Heart right ventricle (tissue), 16 donors: ENCODE measurements at regions not wholly inside any gene's neighbourhood (a gene's known extent, or its start where the extent isn't known, plus 50 kb on each side); places are given as distances from the start of the nearest gene placed in this dataset.

Experiments
- ATAC-seq, 8 donors: fragments of 200-7000 bp; cut with Tn5 transposase; one replicate each; pipeline ENCODE4 v1.9.1; 2020; ENCODE audit warnings: mild to moderate bottlenecking in 8 of 8, moderate library complexity in 8 of 8, moderate number of reproducible peaks in 1 of 8
- DNase-seq, 2 donors: peaks; one replicate each; pipeline ENCODE4 v3.0.0-alpha.2; 2020
- H3K27ac ChIP-seq, 10 donors: fragments of 200-600 bp; sonication (generic) in 2 of 10; one replicate each; pipeline versions ENCODE4 v1.5.0 to v1.8.0; 2020 to 2022; ENCODE audit warnings: mild to moderate bottlenecking in 3 of 10
- H3K27me3 ChIP-seq, 7 donors: fragments of 200-600 bp; one replicate each; pipeline ENCODE4 v1.8.0; 2021 to 2022; ENCODE audit warnings: mild to moderate bottlenecking in 2 of 7
- H3K36me3 ChIP-seq, 9 donors: fragments of 200-600 bp; sonication (generic) in 1 of 9; one replicate each; pipeline versions ENCODE4 v1.5.0 to v1.8.0; 2020 to 2022; ENCODE audit warnings: mild to moderate bottlenecking in 2 of 9
- H3K4me1 ChIP-seq, 9 donors: fragments of 200-600 bp; sonication (generic) in 1 of 9; one replicate each; pipeline versions ENCODE4 v1.5.0 to v1.8.0; 2020 to 2022; ENCODE audit warnings: mild to moderate bottlenecking in 4 of 9
- H3K4me3 ChIP-seq, 10 donors: fragments of 200-600 bp; sonication (generic) in 2 of 10; one replicate each; pipeline versions ENCODE4 v1.5.0 to v1.8.0; 2020 to 2022; ENCODE audit warnings: mild to moderate bottlenecking in 7 of 10, moderate library complexity in 2 of 10
- H3K9me3 ChIP-seq, 11 donors: fragments of 200-600 bp in 10 of 11; sonication (generic) in 2 of 11; one replicate each; pipeline versions ENCODE4 v1.5.0 to v1.8.0; 2013 to 2022; ENCODE audit warnings: mild to moderate bottlenecking in 2 of 11, control low read depth in 1 of 11, moderate library complexity in 1 of 11
- WGBS, 2 donors: extraction: QIAGEN DNeasy Blood & Tissue Kit; methylation state at CpG; one replicate each; pipeline ENCODE4 v1.1.7; 2013; ENCODE audit warnings: inconsistent platforms in 1 of 2; 5-methylcytosine and 5-hydroxymethylcytosine counted together
- intact Hi-C, 10 donors: fragments of 100-400 bp; cut with DNase I; formaldehyde crosslinking; loops; one replicate each; pipeline versions ENCODE4 v1.11.1 to v1.14.2; 2022
- TF ChIP-seq, protein P1 (sequence below), 9 donors: fragments of 200-600 bp; sonication (generic) in 2 of 9; IDR thresholded peaks; one replicate each; pipeline versions ENCODE4 v1.5.0 to v1.8.0; 2021 to 2022; ENCODE audit warnings: antibody characterized with exemption in 9 of 9, mild to moderate bottlenecking in 5 of 9, moderate library complexity in 1 of 9
- donor health status: Arrhythmogenic right ventricular cardiomyopathy.
- donor health status: ischemic (EF 13 %, LVEDD 7.1; RV severe dilation, severe dysfunction).
- donor health status: healthy with polysubstance abuse.
- donor health status: DM: no; HTN: yes; CAD: no.
- donor health status: DM: no; HTN: no; CAD: no.
- donor health status: ischemic (EF 25% LVEDD 6.9; RV normal size, moderate dysfunction).
- donor health status: ischemic (EF 25% LVEDD 5.7; RV mildly dilated, moderate dysfunction).
- donor health status: healthy.
- donor health status: DM: yes; HTN: yes; CAD: no.
- donor health status: Ischemic cardiomyopathy.
- donor health status: ischemic (EF 35%, LVEDD 5.7; RV mildly dilated, moderate dysfunction).
- donor health status: nonischemic (EF 11% LVEDD 7.7; RV severe dilation, severe dysfunction).
- donor health status: DM: yes; HTN: yes; CAD: no.
- donor health status: PGD.
- donor health status: ischemic (EF 29% LVEDD 5.4; RV normal size, mild dysfunction).
- donor health status: nonischemic (EF 23%, LVEDD 6.1; RV moderate dilation, normal function).

DNA sequence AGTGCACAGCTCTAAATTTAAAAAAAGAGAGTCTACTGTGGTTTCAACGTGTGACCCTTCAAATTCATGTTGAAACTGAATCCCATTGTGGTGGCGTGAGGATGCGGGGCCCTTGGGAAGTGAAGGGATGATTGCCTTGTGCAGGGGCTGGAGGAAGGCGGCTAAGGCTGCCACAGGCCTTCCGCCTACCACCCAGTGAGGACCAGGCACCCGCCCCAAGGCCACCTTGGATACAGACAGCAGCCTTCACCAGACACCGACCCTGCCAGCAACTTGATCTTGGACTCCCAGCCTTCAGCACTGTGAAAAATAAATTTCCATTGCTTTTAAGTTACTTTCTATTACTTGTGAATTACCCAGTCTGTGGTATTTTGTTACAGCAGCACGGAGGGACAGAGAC is 103.4 kb upstream of the TMEM18 start:
- no peak overlapping the region for H3K27ac ChIP-seq
- 92% methylated on average over 8 of the region's 8 CpGs for WGBS, 2 donors
- H3K4me3 ChIP-seq, result no peak overlapping the region
- H3K36me3 ChIP-seq, result no peaks in the 10 kb centered on the region
- no peak for ATAC-seq
- H3K9me3 ChIP-seq, result peaks cover 0 to 4% (median 0%) of the 10 kb centered on the region in 11 donors
- intact Hi-C loops, result no loop called here
- no peak for DNase-seq
- H3K4me1 ChIP-seq, result no peaks in the 10 kb centered on the region
- peaks cover 0 to 24% (median 10%) of the 10 kb centered on the region in 7 donors for H3K27me3 ChIP-seq
- TF ChIP-seq, protein P1, sequence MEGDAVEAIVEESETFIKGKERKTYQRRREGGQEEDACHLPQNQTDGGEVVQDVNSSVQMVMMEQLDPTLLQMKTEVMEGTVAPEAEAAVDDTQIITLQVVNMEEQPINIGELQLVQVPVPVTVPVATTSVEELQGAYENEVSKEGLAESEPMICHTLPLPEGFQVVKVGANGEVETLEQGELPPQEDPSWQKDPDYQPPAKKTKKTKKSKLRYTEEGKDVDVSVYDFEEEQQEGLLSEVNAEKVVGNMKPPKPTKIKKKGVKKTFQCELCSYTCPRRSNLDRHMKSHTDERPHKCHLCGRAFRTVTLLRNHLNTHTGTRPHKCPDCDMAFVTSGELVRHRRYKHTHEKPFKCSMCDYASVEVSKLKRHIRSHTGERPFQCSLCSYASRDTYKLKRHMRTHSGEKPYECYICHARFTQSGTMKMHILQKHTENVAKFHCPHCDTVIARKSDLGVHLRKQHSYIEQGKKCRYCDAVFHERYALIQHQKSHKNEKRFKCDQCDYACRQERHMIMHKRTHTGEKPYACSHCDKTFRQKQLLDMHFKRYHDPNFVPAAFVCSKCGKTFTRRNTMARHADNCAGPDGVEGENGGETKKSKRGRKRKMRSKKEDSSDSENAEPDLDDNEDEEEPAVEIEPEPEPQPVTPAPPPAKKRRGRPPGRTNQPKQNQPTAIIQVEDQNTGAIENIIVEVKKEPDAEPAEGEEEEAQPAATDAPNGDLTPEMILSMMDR (IDR thresholded peaks at IDR 0.05), result no peak

DNA sequence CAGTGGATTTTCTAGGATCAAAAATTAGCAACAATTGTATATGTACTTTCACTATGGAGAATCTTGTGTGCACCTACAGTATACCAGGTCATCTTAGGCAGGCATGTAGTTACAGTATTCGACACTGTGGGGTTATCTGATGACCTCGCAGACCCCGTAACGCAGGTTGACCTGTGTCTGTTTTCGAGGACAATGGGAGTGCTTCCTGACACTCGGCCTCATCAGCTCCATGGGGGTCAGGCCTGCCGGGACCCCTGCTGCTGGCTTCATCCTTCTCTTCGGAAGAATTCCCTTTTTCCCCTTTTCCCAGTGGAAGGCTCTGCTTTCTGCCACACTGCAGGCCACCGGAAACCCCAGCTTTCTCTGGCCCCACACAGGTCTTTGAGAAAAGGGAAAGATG is 102.8 kb upstream of the TMEM18 start:
- no peak overlapping the region for H3K27ac ChIP-seq
- peaks cover 0 to 24% (median 10%) of the 10 kb centered on the region in 7 donors for H3K27me3 ChIP-seq
- no peaks in the 10 kb centered on the region for H3K36me3 ChIP-seq
- no peak overlapping the region for H3K4me3 ChIP-seq
- ATAC-seq (no peak), DNase-seq (no peak)
- intact Hi-C loops, result no loop called here
- WGBS, 2 donors, result 59 to 61% methylated on average over 9 of the region's 9 CpGs
- no peaks in the 10 kb centered on the region for H3K4me1 ChIP-seq
- peaks cover 0 to 4% (median 0%) of the 10 kb centered on the region in 11 donors for H3K9me3 ChIP-seq
- TF ChIP-seq, protein P1 (IDR thresholded peaks at IDR 0.05), result no peak

DNA sequence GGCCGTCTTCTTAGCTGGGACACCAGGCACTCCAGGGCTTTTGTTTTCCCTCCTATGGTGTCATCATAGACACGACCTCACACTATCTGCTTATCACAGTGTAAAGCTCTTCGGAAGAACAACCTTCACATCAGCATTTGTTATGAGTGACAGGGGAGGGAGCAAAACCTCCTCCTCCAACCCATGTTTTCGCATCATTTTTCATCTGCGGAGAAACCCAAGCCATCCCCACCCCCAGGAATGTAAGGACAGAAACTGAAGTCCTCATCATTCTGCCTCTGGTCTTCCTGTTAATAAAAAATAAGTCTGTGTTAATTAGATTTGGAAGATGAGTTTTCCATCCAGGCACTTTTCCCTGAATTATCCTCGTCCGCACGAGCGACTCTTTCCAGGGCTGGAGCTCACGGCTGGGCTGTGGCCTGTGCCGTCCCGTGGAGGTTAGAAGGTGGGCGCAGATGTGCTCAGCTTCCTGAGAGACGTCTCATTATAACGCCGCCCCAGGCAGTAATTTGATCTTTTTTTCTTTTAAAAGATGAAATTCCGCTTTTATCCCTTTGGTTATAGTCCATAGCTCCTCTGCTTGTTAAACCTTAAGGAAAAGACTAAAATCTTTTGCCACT is 101.6 kb upstream of the TMEM18 start:
- H3K27me3 ChIP-seq, result peaks cover 0 to 24% (median 10%) of the 10 kb centered on the region in 7 donors
- no peaks in the 10 kb centered on the region for H3K36me3 ChIP-seq
- peaks cover 0 to 4% (median 0%) of the 10 kb centered on the region in 11 donors for H3K9me3 ChIP-seq
- H3K4me3 ChIP-seq, result no peak overlapping the region
- ATAC-seq (no peak), DNase-seq (no peak)
- H3K27ac ChIP-seq, result no peak overlapping the region
- intact Hi-C loops, result no loop called here
- no peaks in the 10 kb centered on the region for H3K4me1 ChIP-seq
- 59 to 61% methylated on average over 17 of the region's 17 CpGs for whole genome bisulfite sequencing, 2 donors
- TF ChIP-seq, protein P1 (IDR thresholded peaks at IDR 0.05), result no peak

DNA sequence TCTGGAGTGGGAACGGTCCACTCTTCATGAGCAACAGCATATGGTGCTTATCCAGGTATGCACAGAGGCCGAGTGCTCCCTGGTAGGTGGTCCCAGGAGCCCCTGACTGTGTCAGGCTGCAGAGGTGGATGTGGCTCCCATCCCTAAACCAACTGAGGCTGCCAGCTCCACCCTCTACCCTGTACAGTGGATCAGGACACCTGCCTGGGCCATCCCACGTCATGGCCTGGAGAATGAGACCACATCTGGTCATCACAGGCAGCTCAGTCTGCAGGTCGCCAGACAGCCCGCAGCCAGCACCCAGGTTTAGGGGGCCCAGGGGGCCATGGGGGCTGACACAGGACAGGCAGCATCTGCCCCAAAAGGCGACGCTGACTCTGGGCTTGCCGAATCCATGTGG is 100.3 kb upstream of the TMEM18 start:
- intact Hi-C loops, result no loop called here
- H3K36me3 ChIP-seq, result no peaks in the 10 kb centered on the region
- TF ChIP-seq, protein P1 (IDR thresholded peaks at IDR 0.05), result no peak
- WGBS, 2 donors, result 94% methylated on average over 8 of the region's 8 CpGs
- no peak for DNase-seq
- ATAC-seq, result no peak
- no peaks in the 10 kb centered on the region for H3K4me1 ChIP-seq
- peaks cover 0 to 26% (median 10%) of the 10 kb centered on the region in 7 donors for H3K27me3 ChIP-seq
- H3K4me3 ChIP-seq, result no peak overlapping the region
- H3K9me3 ChIP-seq, result no peaks in the 10 kb centered on the region
- no peak overlapping the region for H3K27ac ChIP-seq
